ENCODE measurements at regions not wholly inside any gene's neighbourhood (a gene's known extent, or its start where the extent isn't known, plus 50 kb on each side); places are given as distances from the start of the nearest gene placed in this dataset.

DNA sequence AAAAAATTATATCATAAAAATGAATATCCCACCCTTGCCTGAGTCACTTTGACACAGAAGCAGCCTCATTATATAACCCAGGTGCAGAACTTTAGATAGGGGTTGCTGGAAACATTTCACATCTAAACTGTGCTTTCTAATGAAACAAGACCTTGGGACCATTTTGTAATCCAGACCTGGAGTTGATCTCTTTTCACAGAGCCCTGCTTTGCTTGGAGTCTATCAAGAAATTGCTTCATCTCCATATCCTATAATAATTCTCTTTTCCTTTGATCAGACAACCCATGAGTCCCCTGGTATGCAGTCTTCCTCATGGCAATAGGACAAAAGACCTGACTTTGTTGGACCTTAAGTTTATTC lies 76.3 kb downstream of the HSD17B6 start:
- TF ChIP-seq ESRRB (CRISPR knock-in tag; IDR thresholded peaks at IDR 0.05; ENCODE audit: borderline replicate concordance): no peak
- TF ChIP-seq, protein P1, sequence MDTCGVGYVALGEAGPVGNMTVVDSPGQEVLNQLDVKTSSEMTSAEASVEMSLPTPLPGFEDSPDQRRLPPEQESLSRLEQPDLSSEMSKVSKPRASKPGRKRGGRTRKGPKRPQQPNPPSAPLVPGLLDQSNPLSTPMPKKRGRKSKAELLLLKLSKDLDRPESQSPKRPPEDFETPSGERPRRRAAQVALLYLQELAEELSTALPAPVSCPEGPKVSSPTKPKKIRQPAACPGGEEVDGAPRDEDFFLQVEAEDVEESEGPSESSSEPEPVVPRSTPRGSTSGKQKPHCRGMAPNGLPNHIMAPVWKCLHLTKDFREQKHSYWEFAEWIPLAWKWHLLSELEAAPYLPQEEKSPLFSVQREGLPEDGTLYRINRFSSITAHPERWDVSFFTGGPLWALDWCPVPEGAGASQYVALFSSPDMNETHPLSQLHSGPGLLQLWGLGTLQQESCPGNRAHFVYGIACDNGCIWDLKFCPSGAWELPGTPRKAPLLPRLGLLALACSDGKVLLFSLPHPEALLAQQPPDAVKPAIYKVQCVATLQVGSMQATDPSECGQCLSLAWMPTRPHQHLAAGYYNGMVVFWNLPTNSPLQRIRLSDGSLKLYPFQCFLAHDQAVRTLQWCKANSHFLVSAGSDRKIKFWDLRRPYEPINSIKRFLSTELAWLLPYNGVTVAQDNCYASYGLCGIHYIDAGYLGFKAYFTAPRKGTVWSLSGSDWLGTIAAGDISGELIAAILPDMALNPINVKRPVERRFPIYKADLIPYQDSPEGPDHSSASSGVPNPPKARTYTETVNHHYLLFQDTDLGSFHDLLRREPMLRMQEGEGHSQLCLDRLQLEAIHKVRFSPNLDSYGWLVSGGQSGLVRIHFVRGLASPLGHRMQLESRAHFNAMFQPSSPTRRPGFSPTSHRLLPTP (IDR thresholded peaks at IDR 0.05; ENCODE audit: borderline replicate concordance, extremely low read depth, insufficient read length): no peak
- no peak for TF ChIP-seq NONO (IDR thresholded peaks at IDR 0.05; ENCODE audit: low read depth in 2 of 2, low read length in 1 of 2)
- no peak for TF ChIP-seq U2AF2 (optimal IDR thresholded peaks at IDR 0.05; ENCODE audit: low read depth, low read length)
- ATAC-seq: no peak
- Histone ChIP-seq H3K27me3 (ENCODE audit: control insufficient read depth in 2 of 2, insufficient read depth in 2 of 2, low read length in 2 of 2) (no peaks in the 10 kb centered on the region), H3K9me1 (ENCODE audit: control insufficient read depth, insufficient read depth, low read length) (no peaks in the 10 kb centered on the region), H3K27ac (ENCODE audit: extremely low read depth, low read depth, low read length) (no peak overlapping the region), H3K36me3 (ENCODE audit: control insufficient read depth, insufficient read depth, low read length) (no peaks in the 10 kb centered on the region), H3K9ac (ENCODE audit: insufficient read depth in 1 of 2, low read depth in 2 of 2, low read length in 2 of 2) (no peak overlapping the region), H3K4me1 (replicated peaks in 1 of 2; ENCODE audit: control insufficient read depth in 2 of 2, insufficient read depth in 2 of 2, low read length in 2 of 2) (peaks cover 3 to 7% of the 10 kb centered on the region in 2 experiments; a peak in 4 of 5 replicates), H3K79me2 (ENCODE audit: control insufficient read depth, insufficient read depth, low read length) (no peaks in the 10 kb centered on the region), H3K9me3 (replicated peaks; ENCODE audit: control insufficient read depth, insufficient read depth, low read depth, low read length) (no peaks in the 10 kb centered on the region), H3K4me3 (no peak overlapping the region), H2AFZ (ENCODE audit: low read depth, low read length) (no peak overlapping the region), H3K4me2 (ENCODE audit: insufficient read depth, low read length) (no peak overlapping the region), H4K20me1 (replicated peaks; ENCODE audit: control insufficient read depth, insufficient read depth, low read length) (no peaks in the 10 kb centered on the region)
- BruUV-seq (replicated peaks): no TSS peak
- no peak for DNase-seq (ENCODE audit: extremely low read depth in 1 of 4, low spot score in 3 of 4)
- FAIRE-seq: no peak
- intact Hi-C loops (cut with micrococcal nuclease) (loop anchor here (5.0 kb wide), 1 partner anchor 82 kb away; no protein-coding TSS in a partner anchor), in situ Hi-C loops (cut with MboI) (loop anchor here (5.0 kb wide), 2 partner anchors 163 to 343 kb away; no protein-coding TSS in a partner anchor)
- ChIA-PET CTCF (ENCODE audit: low intra/inter-chr PET ratio) (interaction anchor here (0.7 to 2.5 kb wide), 5 partner anchors 148 to 317 kb away, joined by 3 to 30 read pairs (median 8); partner anchors contain the start of gene ZBTB39), POLR2A (interaction anchor here (0.6 to 1.1 kb wide), 6 partner anchors 21 to 544 kb away, joined by 3 to 4 read pairs (median 3); no protein-coding TSS in a partner anchor)
